Body of pancreas (tissue), 4 donors: ENCODE measurements at regions not wholly inside any gene's neighbourhood (a gene's known extent, or its start where the extent isn't known, plus 50 kb on each side); places are given as distances from the start of the nearest gene placed in this dataset.

Source experiments
- ATAC-seq: fragments of 150-250 bp; one replicate; pipeline ENCODE4 v1.9.1; 2016
- DNase-seq, 4 donors: peaks; one replicate each; pipeline ENCODE4 v3.0.0-alpha.2; 2019
- H3K27ac ChIP-seq, 4 donors: fragments of 200-600 bp; sonication (generic); 1 replicate in 3 of 4; 2 replicates in 1 of 4; pipeline versions ENCODE4 v1.5.1 to v1.6.1; 2016 to 2019; ENCODE audit warnings: mild to moderate bottlenecking in 1 of 4, mixed read lengths in 1 of 4, moderate library complexity in 1 of 4
- H3K27me3 ChIP-seq, 2 donors: fragments of 200-600 bp; sonication (generic); one replicate each; pipeline ENCODE4 v1.6.0; 2016; ENCODE audit warnings: mild to moderate bottlenecking in 1 of 2
- H3K36me3 ChIP-seq, 2 donors: fragments of 200-600 bp; sonication (generic); replicated peaks in 1 of 2; 2 replicates each; pipeline ENCODE4 v1.5.1; 2016; ENCODE audit warnings: low read depth in 2 of 2; ENCODE audit not compliant: insufficient read depth in 1 of 2
- H3K4me1 ChIP-seq: fragments of 200-600 bp; sonication (generic); one replicate; pipeline ENCODE4 v1.6.0; 2016
- H3K4me3 ChIP-seq, 2 donors: fragments of 200-600 bp; sonication (generic); 1 replicate in 1 of 2; 2 replicates in 1 of 2; pipeline ENCODE4 v1.5.1; 2016 to 2019
- H3K9me3 ChIP-seq, 3 donors: fragments of 200-600 bp; sonication (generic); 1 replicate in 2 of 3; 2 replicates in 1 of 3; pipeline ENCODE4 v1.5.1; 2016
- CTCF ChIP-seq, 7 experiments: fragments of 450-650 bp in 4 of 7; fragments of 200-600 bp in 3 of 7; sonication (generic) in 3 of 7; IDR thresholded peaks; one replicate each; pipeline ENCODE4 v1.5.1; 2016 to 2019; ENCODE audit warnings: antibody characterized with exemption in 7 of 7
- POLR2A ChIP-seq, 3 donors: fragments of 450-650 bp; IDR thresholded peaks; one replicate each; pipeline ENCODE4 v1.6.1; 2016; ENCODE audit warnings: antibody characterized with exemption in 3 of 3, mild to moderate bottlenecking in 2 of 3
- WGBS, 2 donors: methylation state at CpG; one replicate each; pipeline ENCODE4 v1.1.5; 2017; 5-methylcytosine and 5-hydroxymethylcytosine counted together
- intact Hi-C: fragments of 100-400 bp; cut with DNase I; formaldehyde crosslinking; loops from one replicate; pipeline ENCODE4 v1.15.1; 2023

DNA sequence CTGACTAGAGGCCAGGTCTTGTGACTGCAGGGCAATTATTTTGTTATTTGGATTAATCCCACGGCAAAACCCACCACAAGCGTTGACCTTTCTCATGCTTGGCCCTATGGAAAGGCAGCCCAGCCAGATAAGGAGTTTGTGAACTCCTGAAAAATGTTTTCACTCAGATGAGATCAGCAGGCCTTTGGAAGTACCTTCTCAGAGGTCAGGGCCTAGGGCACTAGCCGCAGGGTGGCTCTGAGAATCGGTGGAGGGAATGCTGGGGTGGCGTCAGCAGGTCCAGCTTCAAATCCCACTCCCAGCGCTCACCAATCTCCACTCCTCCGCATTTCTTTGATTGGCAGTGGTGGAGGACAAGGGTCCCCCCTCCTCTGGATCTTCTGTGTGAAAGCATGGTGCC lies 194.4 kb downstream of the GADD45G start:
- H3K4me3 ChIP-seq: no peak overlapping the region
- intact Hi-C loops: no loop called here

DNA sequence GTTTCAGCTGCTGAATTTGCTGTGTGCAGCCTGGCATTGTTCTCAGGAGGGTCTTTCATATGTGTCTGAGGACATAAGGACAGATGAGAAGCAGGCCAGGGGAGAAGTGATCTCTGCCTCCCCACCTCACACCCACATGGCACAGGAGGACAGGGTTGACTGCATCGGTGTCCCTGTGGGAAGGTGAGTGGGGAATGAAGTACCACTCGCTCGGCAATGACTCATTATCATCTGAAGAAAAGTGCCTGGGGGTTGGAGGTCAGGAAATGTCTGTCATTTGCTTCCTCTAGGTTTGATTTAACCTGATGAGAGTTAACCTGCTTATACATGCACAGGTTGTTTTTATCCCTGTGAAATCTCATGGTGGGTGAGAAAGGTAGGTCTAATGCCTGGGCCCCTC lies 195.0 kb downstream of the GADD45G start:
- no peaks in the 10 kb centered on the region for H3K27me3 ChIP-seq
- no peaks in the 10 kb centered on the region for H3K36me3 ChIP-seq
- H3K27ac ChIP-seq: no peak overlapping the region
- 76 to 86% methylated on average over 3 of the region's 3 CpGs for whole genome bisulfite sequencing, 2 donors
- H3K9me3 ChIP-seq: no peaks in the 10 kb centered on the region
- DNase-seq: no peak
- intact Hi-C loops: no loop called here
- ATAC-seq: no peak
- peaks cover 9% of the 10 kb centered on the region for H3K4me1 ChIP-seq
- TF ChIP-seq CTCF (IDR thresholded peaks at IDR 0.05) (no peak), POLR2A (IDR thresholded peaks at IDR 0.05) (no peak)
- no peak overlapping the region for H3K4me3 ChIP-seq

More for the DNA sequence above, 194.4 kb downstream of the GADD45G start:
- no peaks in the 10 kb centered on the region for H3K9me3 ChIP-seq
- H3K27ac ChIP-seq: no peak overlapping the region
- peaks cover 9% of the 10 kb centered on the region for H3K4me1 ChIP-seq
- ATAC-seq (no peak), DNase-seq (no peak)
- TF ChIP-seq CTCF (IDR thresholded peaks at IDR 0.05) (no peak), POLR2A (IDR thresholded peaks at IDR 0.05) (no peak)
- H3K36me3 ChIP-seq: no peaks in the 10 kb centered on the region
- 92 to 97% methylated on average over 5 to 7 of the region's 7 CpGs for WGBS, 2 donors
- no peaks in the 10 kb centered on the region for H3K27me3 ChIP-seq

DNA sequence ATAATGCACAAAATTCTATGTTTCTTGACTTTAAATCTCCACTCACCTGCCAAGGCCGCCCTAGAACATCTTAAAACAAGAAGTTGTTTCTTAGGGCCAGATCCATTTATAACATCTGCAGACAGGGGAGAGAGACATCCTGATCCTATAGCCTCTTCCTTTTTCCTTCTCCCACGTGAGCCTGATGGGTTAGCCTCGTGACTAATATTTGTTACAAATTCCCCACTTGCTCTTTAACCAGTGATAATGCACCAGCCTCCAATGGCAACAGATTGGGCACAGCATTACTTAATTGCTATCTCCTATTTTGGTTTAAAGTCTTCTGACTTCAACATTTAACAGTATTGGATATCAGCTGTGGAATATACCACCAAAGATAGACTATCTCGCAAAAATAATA lies 196.5 kb downstream of the GADD45G start:
- H3K36me3 ChIP-seq: no peaks in the 10 kb centered on the region
- no peak for ATAC-seq
- H3K27ac ChIP-seq: no peak overlapping the region
- WGBS, 2 donors: 64 to 75% methylated on average over 4 of the region's 4 CpGs
- intact Hi-C loops: no loop called here
- no peak for DNase-seq
- no peaks in the 10 kb centered on the region for H3K4me1 ChIP-seq
- TF ChIP-seq POLR2A (IDR thresholded peaks at IDR 0.05): no peak
- TF ChIP-seq CTCF (IDR thresholded peaks at IDR 0.05): no peak
- no peaks in the 10 kb centered on the region for H3K27me3 ChIP-seq
- H3K9me3 ChIP-seq: no peaks in the 10 kb centered on the region
- H3K4me3 ChIP-seq: no peak overlapping the region

DNA sequence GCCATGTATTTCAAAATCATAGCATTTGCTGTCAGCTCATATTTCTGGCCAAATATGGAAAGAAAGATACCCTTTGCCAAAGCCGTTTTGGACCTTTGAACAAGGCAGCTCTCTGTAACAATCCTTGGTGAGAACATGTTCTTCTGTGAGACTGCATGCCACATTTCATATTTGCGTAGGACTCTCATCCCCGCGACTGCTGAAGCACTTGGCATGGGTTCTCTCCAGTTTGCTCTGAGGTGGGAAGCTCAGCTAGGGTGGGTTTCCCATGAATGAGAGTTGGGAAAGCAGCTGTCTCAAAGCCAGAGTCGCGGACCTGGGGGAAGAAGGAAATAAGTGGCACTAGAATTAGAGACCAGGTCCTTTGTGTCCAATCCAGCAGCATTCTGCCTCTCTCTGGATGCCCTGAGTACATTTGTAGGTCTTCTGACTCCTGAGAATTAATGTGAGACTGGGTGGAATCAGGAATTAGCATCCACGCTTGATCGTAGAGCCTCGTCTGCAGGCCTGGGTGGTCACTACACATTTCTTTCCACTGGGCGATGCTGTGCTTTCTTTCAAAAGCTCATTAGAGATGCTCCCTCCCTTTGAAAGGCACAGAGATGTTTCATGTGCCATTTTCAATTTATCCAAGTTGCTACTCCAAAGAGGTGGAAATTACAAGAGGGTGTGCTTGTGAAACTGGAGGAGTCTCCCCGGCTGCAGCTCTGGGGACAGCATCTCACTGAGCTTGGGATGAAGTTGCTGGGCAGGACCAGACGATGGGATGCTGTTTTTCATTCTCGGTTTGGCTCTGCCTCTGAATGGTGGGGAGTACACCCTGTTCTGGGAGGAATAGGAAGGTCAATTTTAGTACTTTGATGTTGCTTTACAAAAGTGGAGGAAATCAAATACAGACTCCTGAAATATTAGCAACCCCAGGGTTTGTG lies 197.2 kb downstream of the GADD45G start:
- DNase-seq: no peak
- ATAC-seq: no peak
- intact Hi-C loops: no loop called here

More for the DNA sequence above, 197.2 kb downstream of the GADD45G start:
- no peak overlapping the region for H3K4me3 ChIP-seq
- H3K27ac ChIP-seq: no peak overlapping the region
- TF ChIP-seq POLR2A (IDR thresholded peaks at IDR 0.05) (no peak), CTCF (IDR thresholded peaks at IDR 0.05) (no peak)
- H3K9me3 ChIP-seq: no peaks in the 10 kb centered on the region
- no peaks in the 10 kb centered on the region for H3K27me3 ChIP-seq
- no peaks in the 10 kb centered on the region for H3K36me3 ChIP-seq
- no peaks in the 10 kb centered on the region for H3K4me1 ChIP-seq
- 60 to 72% methylated on average over 13 of the region's 13 CpGs for whole genome bisulfite sequencing, 2 donors
